ENCODE measurements at regions not wholly inside any gene's neighbourhood (a gene's known extent, or its start where the extent isn't known, plus 50 kb on each side); places are given as distances from the start of the nearest gene placed in this dataset.

DNA sequence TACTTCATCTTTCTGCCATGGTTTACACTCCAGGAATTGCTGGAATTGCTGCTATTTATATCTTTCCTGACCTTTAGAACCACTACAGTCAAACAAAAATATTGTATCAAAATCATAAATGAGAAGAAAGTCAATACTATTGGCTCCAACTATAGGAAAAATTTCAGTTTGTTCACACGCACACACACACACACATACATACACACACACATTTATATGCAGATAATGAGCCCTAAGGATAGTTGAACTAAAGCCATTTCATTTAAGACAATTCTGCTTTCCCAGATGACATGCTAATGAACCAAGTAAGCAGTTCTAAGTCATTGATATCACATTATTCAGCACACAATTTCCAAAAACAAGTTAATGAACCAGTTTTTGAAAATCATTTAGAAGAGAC is 627.3 kb downstream of the PLOD2 start:
- DNase-seq (ENCODE audit: insufficient read length) (no peak), FAIRE-seq (no peak)
- TF ChIP-seq POLR2A (IDR thresholded peaks at IDR 0.05; ENCODE audit: low read depth, low read length) (no peak), POLR2AphosphoS5 (IDR thresholded peaks at IDR 0.05; ENCODE audit: low read depth, low read length) (no peak), TAF1 (IDR thresholded peaks at IDR 0.05; ENCODE audit: borderline replicate concordance, low read depth, low read length) (no peak)

GRCh38 chr3:145536461-145536860 is 624.5 kb downstream of the PLOD2 start:
- no peak for TF ChIP-seq TAF1 (IDR thresholded peaks at IDR 0.05; ENCODE audit: borderline replicate concordance, low read depth, low read length)
- no peak for TF ChIP-seq POLR2AphosphoS5 (IDR thresholded peaks at IDR 0.05; ENCODE audit: low read depth, low read length)
- TF ChIP-seq POLR2A (IDR thresholded peaks at IDR 0.05; ENCODE audit: low read depth, low read length) = no peak
- FAIRE-seq = no peak
- no peak for DNase-seq (ENCODE audit: insufficient read length)

DNA sequence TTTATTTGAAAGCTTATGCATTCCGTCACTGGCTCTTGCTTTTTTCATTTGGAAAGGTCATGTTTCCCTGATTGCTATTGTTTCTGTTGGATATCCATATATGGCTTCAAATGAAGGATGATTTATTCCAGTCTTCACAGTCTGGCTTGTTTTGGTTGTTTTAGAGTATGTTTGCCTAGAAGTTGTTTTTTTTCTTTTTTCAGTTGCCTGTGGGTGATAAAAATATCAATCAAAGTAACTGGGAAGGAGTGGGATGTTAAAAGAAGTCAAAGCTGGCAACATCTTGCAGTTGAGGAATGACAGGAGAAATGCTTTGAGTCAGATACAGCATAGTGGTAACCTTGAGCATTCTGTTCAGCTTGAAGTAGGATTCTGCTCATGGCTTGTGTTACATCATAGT is 610.5 kb downstream of the PLOD2 start:
- DNase-seq (ENCODE audit: insufficient read length) = no peak
- TF ChIP-seq POLR2A (IDR thresholded peaks at IDR 0.05; ENCODE audit: low read depth, low read length) (no peak), POLR2AphosphoS5 (IDR thresholded peaks at IDR 0.05; ENCODE audit: low read depth, low read length) (no peak), TAF1 (IDR thresholded peaks at IDR 0.05; ENCODE audit: borderline replicate concordance, low read depth, low read length) (no peak)
- FAIRE-seq = no peak

GRCh38 chr3:145557405-145557804 is 603.6 kb downstream of the PLOD2 start:
- no peak for FAIRE-seq
- no peak for TF ChIP-seq POLR2A (IDR thresholded peaks at IDR 0.05; ENCODE audit: low read depth, low read length)
- no peak for TF ChIP-seq POLR2AphosphoS5 (IDR thresholded peaks at IDR 0.05; ENCODE audit: low read depth, low read length)
- no peak for TF ChIP-seq TAF1 (IDR thresholded peaks at IDR 0.05; ENCODE audit: borderline replicate concordance, low read depth, low read length)
- no peak for DNase-seq (ENCODE audit: insufficient read length)

GRCh38 chr3:145578471-145578870 is 582.5 kb downstream of the PLOD2 start:
- TF ChIP-seq POLR2A (IDR thresholded peaks at IDR 0.05; ENCODE audit: low read depth, low read length) (no peak), TAF1 (IDR thresholded peaks at IDR 0.05; ENCODE audit: borderline replicate concordance, low read depth, low read length) (no peak), POLR2AphosphoS5 (IDR thresholded peaks at IDR 0.05; ENCODE audit: low read depth, low read length) (no peak)
- no peak for FAIRE-seq
- DNase-seq (ENCODE audit: insufficient read length) = no peak

DNA sequence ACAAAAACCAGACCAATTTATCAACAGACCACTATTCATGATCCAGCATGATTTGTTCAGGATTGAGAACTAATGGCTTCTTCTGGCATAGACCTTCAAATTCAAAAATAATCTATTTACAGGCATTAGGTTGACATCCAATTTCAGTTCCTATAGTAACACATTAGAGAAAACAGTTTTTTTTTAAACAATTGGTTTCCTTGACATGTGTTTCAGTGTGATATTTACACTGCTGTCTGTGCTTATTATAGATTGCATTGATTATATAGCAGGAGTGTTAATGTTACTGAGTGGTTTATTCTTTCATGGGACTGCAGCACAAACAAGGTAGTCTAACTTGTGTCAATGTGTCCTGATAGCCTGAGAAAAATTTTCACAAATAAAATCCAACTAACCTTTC is 579.3 kb downstream of the PLOD2 start:
- TF ChIP-seq POLR2A (IDR thresholded peaks at IDR 0.05; ENCODE audit: low read depth, low read length) (no peak), TAF1 (IDR thresholded peaks at IDR 0.05; ENCODE audit: borderline replicate concordance, low read depth, low read length) (no peak), POLR2AphosphoS5 (IDR thresholded peaks at IDR 0.05; ENCODE audit: low read depth, low read length) (no peak)
- FAIRE-seq (no peak), DNase-seq (ENCODE audit: insufficient read length) (no peak)

- DNase-seq (ENCODE audit: insufficient read length) (no peak), FAIRE-seq (no peak)
- TF ChIP-seq POLR2AphosphoS5 (IDR thresholded peaks at IDR 0.05; ENCODE audit: low read depth, low read length) (no peak), TAF1 (IDR thresholded peaks at IDR 0.05; ENCODE audit: borderline replicate concordance, low read depth, low read length) (no peak), POLR2A (IDR thresholded peaks at IDR 0.05; ENCODE audit: low read depth, low read length) (no peak)
Observed at GRCh38 chr3:145604851-145605250, 556.1 kb downstream of the PLOD2 start.

DNA sequence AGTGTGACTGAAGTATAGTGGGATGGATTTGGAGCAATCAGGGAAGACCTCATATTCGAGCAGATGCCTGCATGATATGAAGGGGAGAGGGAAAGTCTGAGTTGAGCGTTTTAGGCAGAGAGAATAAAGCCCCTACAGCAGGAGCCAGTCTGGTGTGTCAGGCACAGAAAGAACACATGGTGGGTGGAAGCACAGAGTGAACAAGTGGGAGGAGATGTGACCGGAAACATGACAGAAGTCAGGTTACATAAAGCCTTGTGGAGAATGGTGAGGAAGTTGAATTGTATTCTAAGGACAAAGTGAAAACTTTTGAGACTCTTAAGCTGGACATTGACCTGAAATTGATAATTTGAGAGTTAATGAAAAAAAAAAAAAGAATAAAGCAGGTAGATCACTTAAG is 541.0 kb downstream of the PLOD2 start:
- FAIRE-seq (no peak), DNase-seq (ENCODE audit: insufficient read length) (no peak)
- TF ChIP-seq POLR2AphosphoS5 (IDR thresholded peaks at IDR 0.05; ENCODE audit: low read depth, low read length) (no peak), TAF1 (IDR thresholded peaks at IDR 0.05; ENCODE audit: borderline replicate concordance, low read depth, low read length) (no peak), POLR2A (IDR thresholded peaks at IDR 0.05; ENCODE audit: low read depth, low read length) (no peak)

GRCh38 chr3:145620486-145620885 is 540.5 kb downstream of the PLOD2 start:
- no peak for FAIRE-seq
- TF ChIP-seq POLR2AphosphoS5 (IDR thresholded peaks at IDR 0.05; ENCODE audit: low read depth, low read length) = no peak
- no peak for TF ChIP-seq TAF1 (IDR thresholded peaks at IDR 0.05; ENCODE audit: borderline replicate concordance, low read depth, low read length)
- TF ChIP-seq POLR2A (IDR thresholded peaks at IDR 0.05; ENCODE audit: low read depth, low read length) = no peak
- DNase-seq (ENCODE audit: insufficient read length) = no peak

- FAIRE-seq = no peak
- TF ChIP-seq POLR2A (IDR thresholded peaks at IDR 0.05; ENCODE audit: low read depth, low read length) = no peak
Observed at GRCh38 chr3:145623349-145623748, 537.6 kb downstream of the PLOD2 start.

DNA sequence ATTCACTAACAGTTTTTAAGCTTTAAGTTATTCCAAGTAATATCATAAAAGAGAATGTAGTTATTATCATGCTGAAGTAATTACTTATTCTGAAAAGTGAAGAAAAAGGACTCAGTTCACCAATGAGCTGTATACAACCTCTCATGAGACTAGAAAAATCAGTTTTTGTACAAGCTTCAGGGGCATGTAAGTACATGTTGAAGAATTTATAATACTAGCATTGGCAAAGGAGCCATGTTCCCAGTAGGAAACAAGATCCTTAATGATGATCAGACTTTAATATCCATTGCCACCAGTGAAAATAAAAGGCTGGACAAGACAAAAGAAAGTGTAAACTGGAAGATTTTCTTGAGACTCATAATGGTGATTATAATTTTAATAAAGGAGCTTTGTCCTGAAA is 532.8 kb downstream of the PLOD2 start:
- DNase-seq (ENCODE audit: insufficient read length) (no peak), FAIRE-seq (no peak)
- TF ChIP-seq POLR2A (IDR thresholded peaks at IDR 0.05; ENCODE audit: low read depth, low read length) (no peak), TAF1 (IDR thresholded peaks at IDR 0.05; ENCODE audit: borderline replicate concordance, low read depth, low read length) (no peak), POLR2AphosphoS5 (IDR thresholded peaks at IDR 0.05; ENCODE audit: low read depth, low read length) (no peak)

More at GRCh38 chr3:145623349-145623748, 537.6 kb downstream of the PLOD2 start:
- DNase-seq (ENCODE audit: insufficient read length) = no peak

DNA sequence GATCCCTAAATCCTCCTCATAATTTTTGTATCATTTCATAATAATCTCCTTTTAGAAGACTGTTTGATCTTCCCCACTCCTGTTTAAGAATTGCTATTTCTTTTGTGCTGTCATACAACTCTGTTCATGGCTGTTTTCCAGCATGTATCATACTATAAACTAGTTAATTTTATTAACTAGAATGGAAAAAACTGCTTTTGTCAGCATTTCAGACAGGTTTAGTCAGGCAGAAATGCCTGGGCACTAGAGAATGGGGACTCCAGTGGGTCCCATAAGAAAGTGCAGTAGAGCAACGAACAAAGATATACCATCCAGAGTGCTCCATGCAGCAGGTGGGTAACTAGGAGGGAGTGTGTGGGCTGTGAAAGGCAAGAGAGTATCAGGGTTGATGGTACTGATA is 523.9 kb downstream of the PLOD2 start:
- TF ChIP-seq POLR2AphosphoS5 (IDR thresholded peaks at IDR 0.05; ENCODE audit: low read depth, low read length) = no peak
- TF ChIP-seq TAF1 (IDR thresholded peaks at IDR 0.05; ENCODE audit: borderline replicate concordance, low read depth, low read length) = no peak
- no peak for TF ChIP-seq POLR2A (IDR thresholded peaks at IDR 0.05; ENCODE audit: low read depth, low read length)
- FAIRE-seq = no peak
- DNase-seq (ENCODE audit: insufficient read length) = no peak

DNA sequence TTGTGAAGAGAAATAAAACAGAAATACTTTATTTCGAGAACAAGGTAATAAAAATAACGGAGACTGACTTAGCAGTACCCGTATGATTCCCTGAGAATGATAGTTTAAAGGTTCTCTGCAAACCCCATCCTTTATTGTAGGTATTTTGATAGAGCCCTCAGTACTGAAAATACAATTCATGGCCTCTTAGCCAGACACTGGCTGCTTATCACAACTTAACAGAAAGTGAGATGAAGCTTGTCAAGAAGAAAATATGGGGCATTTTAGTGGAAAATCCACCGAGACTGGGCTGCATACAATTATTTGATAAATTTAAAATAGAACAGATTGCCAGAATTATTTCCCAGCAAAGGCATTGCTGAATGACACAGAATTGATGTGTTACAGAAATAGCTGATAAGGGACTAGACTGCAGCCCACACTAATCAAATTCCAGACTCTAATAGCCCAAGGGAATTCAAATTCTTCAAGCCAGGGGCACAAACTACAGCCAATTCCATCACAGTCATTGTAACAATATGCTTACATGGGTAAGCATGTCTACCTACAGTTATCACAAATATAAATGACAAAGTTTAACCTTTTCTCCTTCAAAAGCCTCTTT is 521.9 kb downstream of the PLOD2 start:
- no peak for DNase-seq (ENCODE audit: insufficient read length)
- FAIRE-seq = no peak
- TF ChIP-seq POLR2AphosphoS5 (IDR thresholded peaks at IDR 0.05; ENCODE audit: low read depth, low read length) (no peak), TAF1 (IDR thresholded peaks at IDR 0.05; ENCODE audit: borderline replicate concordance, low read depth, low read length) (no peak), POLR2A (IDR thresholded peaks at IDR 0.05; ENCODE audit: low read depth, low read length) (no peak)
